GM12878 (cell line): ENCODE measurements at regions not wholly inside any gene's neighbourhood (a gene's known extent, or its start where the extent isn't known, plus 50 kb on each side); places are given as distances from the start of the nearest gene placed in this dataset.

ENCODE experiments used
- BRCA1 ChIP-seq: IDR thresholded peaks from 2 replicates; pipeline ENCODE4 v1.6.1; 2011; ENCODE audit warnings: low read depth, low read length, improper control_type of control experiment
- EZH2 ChIP-seq: IDR thresholded peaks from 2 replicates; pipeline ENCODE4 v1.6.1; 2012; ENCODE audit warnings: low read depth, mild to moderate bottlenecking, control low read depth, inconsistent platforms, low read length, borderline replicate concordance; ENCODE audit not compliant: control insufficient read depth
- HDAC6 ChIP-seq: fragments of 200-600 bp; sonication (generic); IDR thresholded peaks from one replicate; pipeline ENCODE4 v1.8.0; 2017; ENCODE audit warnings: antibody characterized with exemption; ENCODE audit not compliant: unreplicated experiment
- POLR2A ChIP-seq: IDR thresholded peaks from 2 replicates; pipeline ENCODE4 v1.6.1; 2011; ENCODE audit warnings: low read depth, mild to moderate bottlenecking, low read length
- SIN3A ChIP-seq: IDR thresholded peaks from 2 replicates; pipeline ENCODE4 v1.6.1; 2012; ENCODE audit warnings: low read depth, low read length, improper control_type of control experiment
- SPI1 ChIP-seq: IDR thresholded peaks from 2 replicates; pipeline ENCODE4 v1.6.1; 2011; ENCODE audit warnings: low read depth, mild to moderate bottlenecking, low read length, moderate library complexity, borderline replicate concordance; ENCODE audit not compliant: insufficient read depth
- TARDBP ChIP-seq: IDR thresholded peaks from 2 replicates; pipeline ENCODE4 v1.6.1; 2016; ENCODE audit warnings: borderline replicate concordance
- TCF12 ChIP-seq: IDR thresholded peaks from 2 replicates; pipeline ENCODE4 v1.6.1; 2011; ENCODE audit warnings: low read depth, mild to moderate bottlenecking, low read length
- TF ChIP-seq, protein P1 (sequence below), 3 experiments: IDR thresholded peaks in 2 of 3; conservative IDR thresholded peaks in 1 of 3; 2 replicates each; pipeline ENCODE4 v1.5.1; 2011; ENCODE audit warnings: low read depth in 3 of 3, low read length in 3 of 3, mild to moderate bottlenecking in 3 of 3, control low read depth in 2 of 3, moderate library complexity in 2 of 3, inconsistent platforms in 1 of 3, mixed read lengths in 1 of 3; ENCODE audit not compliant: control insufficient read depth in 2 of 3, insufficient read depth in 1 of 3; ENCODE audit errors: extremely low read depth in 1 of 3
- TF ChIP-seq, protein P2 (sequence below): fragments of 450-650 bp; IDR thresholded peaks from 2 replicates; pipeline ENCODE4 v1.6.1; 2016; ENCODE audit warnings: mild to moderate bottlenecking, moderate library complexity, borderline replicate concordance

DNA sequence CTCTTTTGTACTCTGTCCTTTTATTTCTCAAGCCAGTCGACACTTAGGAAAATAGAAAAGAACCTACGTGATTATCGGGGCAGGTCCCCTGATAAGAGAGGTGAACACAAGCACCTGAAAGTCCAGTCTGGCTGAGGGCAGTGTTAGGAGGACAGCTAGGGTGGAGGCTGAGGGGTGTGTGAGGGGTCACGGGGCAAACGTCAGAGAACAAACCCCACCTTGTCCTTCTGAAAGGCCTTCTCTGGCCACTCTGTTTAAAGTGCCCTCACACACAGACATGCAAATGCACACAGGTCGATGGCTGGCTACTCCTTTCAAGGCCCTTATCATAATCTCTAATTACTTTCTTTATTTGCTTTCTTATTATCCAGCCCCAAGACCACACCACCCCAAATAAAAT is 108.8 kb downstream of the ESM1 start:
- no peak for TF ChIP-seq TARDBP
- TF ChIP-seq, protein P1, sequence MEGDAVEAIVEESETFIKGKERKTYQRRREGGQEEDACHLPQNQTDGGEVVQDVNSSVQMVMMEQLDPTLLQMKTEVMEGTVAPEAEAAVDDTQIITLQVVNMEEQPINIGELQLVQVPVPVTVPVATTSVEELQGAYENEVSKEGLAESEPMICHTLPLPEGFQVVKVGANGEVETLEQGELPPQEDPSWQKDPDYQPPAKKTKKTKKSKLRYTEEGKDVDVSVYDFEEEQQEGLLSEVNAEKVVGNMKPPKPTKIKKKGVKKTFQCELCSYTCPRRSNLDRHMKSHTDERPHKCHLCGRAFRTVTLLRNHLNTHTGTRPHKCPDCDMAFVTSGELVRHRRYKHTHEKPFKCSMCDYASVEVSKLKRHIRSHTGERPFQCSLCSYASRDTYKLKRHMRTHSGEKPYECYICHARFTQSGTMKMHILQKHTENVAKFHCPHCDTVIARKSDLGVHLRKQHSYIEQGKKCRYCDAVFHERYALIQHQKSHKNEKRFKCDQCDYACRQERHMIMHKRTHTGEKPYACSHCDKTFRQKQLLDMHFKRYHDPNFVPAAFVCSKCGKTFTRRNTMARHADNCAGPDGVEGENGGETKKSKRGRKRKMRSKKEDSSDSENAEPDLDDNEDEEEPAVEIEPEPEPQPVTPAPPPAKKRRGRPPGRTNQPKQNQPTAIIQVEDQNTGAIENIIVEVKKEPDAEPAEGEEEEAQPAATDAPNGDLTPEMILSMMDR (IDR thresholded peaks at IDR 0.05 in 2 of 3, conservative IDR thresholded peaks at IDR 0.05 in 1 of 3; ENCODE audit: control insufficient read depth in 2 of 3, extremely low read depth in 1 of 3, insufficient read depth in 1 of 3, low read depth in 3 of 3, low read length in 3 of 3) = no peak
- no peak for TF ChIP-seq POLR2A
- no peak for TF ChIP-seq EZH2
- no peak for TF ChIP-seq SPI1
- no peak for TF ChIP-seq BRCA1
- TF ChIP-seq, protein P2, sequence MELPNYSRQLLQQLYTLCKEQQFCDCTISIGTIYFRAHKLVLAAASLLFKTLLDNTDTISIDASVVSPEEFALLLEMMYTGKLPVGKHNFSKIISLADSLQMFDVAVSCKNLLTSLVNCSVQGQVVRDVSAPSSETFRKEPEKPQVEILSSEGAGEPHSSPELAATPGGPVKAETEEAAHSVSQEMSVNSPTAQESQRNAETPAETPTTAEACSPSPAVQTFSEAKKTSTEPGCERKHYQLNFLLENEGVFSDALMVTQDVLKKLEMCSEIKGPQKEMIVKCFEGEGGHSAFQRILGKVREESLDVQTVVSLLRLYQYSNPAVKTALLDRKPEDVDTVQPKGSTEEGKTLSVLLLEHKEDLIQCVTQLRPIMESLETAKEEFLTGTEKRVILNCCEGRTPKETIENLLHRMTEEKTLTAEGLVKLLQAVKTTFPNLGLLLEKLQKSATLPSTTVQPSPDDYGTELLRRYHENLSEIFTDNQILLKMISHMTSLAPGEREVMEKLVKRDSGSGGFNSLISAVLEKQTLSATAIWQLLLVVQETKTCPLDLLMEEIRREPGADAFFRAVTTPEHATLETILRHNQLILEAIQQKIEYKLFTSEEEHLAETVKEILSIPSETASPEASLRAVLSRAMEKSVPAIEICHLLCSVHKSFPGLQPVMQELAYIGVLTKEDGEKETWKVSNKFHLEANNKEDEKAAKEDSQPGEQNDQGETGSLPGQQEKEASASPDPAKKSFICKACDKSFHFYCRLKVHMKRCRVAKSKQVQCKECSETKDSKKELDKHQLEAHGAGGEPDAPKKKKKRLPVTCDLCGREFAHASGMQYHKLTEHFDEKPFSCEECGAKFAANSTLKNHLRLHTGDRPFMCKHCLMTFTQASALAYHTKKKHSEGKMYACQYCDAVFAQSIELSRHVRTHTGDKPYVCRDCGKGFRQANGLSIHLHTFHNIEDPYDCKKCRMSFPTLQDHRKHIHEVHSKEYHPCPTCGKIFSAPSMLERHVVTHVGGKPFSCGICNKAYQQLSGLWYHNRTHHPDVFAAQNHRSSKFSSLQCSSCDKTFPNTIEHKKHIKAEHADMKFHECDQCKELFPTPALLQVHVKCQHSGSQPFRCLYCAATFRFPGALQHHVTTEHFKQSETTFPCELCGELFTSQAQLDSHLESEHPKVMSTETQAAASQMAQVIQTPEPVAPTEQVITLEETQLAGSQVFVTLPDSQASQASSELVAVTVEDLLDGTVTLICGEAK = no peak
- no peak for TF ChIP-seq HDAC6
- TF ChIP-seq TCF12 = no peak
- no peak for TF ChIP-seq SIN3A
